KMS-11 (cell line): ENCODE measurements at regions not wholly inside any gene's neighbourhood (a gene's known extent, or its start where the extent isn't known, plus 50 kb on each side); places are given as distances from the start of the nearest gene placed in this dataset.

ENCODE experiments used
- H2AFZ ChIP-seq: fragments of 200-600 bp; sonication (generic); 2 replicates; pipeline ENCODE4 v1.6.1; 2016; ENCODE audit warnings: antibody characterized with exemption, mixed run types, low read depth
- H3K27ac ChIP-seq: fragments of 200-600 bp; sonication (generic); 2 replicates; pipeline ENCODE4 v1.6.1; 2016; ENCODE audit warnings: mild to moderate bottlenecking, mixed run types
- H3K27me3 ChIP-seq: fragments of 200-600 bp; sonication (generic); 2 replicates; pipeline ENCODE4 v1.6.1; 2017; ENCODE audit warnings: mild to moderate bottlenecking, low read depth, mixed run types, moderate library complexity; ENCODE audit not compliant: insufficient read depth
- H3K36me3 ChIP-seq: fragments of 200-600 bp; sonication (generic); 2 replicates; pipeline ENCODE4 v1.6.1; 2017; ENCODE audit warnings: mild to moderate bottlenecking, mixed run types; ENCODE audit not compliant: insufficient read depth
- H3K4me1 ChIP-seq: fragments of 200-600 bp; sonication (generic); 2 replicates; pipeline ENCODE4 v1.6.1; 2016; ENCODE audit warnings: mild to moderate bottlenecking, low read depth, mixed run types; ENCODE audit not compliant: poor library complexity, severe bottlenecking
- H3K4me2 ChIP-seq: fragments of 200-600 bp; sonication (generic); 2 replicates; pipeline ENCODE4 v1.7.0; 2016; ENCODE audit warnings: mild to moderate bottlenecking, mixed run types
- H3K4me3 ChIP-seq: fragments of 200-600 bp; sonication (generic); IDR thresholded peaks from 2 replicates; pipeline ENCODE4 v1.6.1; 2017; ENCODE audit warnings: low read depth, low read length, mixed read lengths; ENCODE audit not compliant: insufficient read depth
- H3K79me2 ChIP-seq: fragments of 200-600 bp; sonication (generic); 2 replicates; pipeline ENCODE4 v1.6.1; 2016; ENCODE audit warnings: low read depth, mixed run types; ENCODE audit not compliant: insufficient read depth
- H3K9ac ChIP-seq: fragments of 200-600 bp; sonication (generic); 2 replicates; pipeline ENCODE4 v1.6.1; 2016; ENCODE audit warnings: mild to moderate bottlenecking, mixed run types
- H4K20me1 ChIP-seq: fragments of 200-600 bp; sonication (generic); 2 replicates; pipeline ENCODE4 v1.6.1; 2016; ENCODE audit warnings: mild to moderate bottlenecking, mixed run types; ENCODE audit not compliant: insufficient read depth
- CTCF ChIP-seq: fragments of 200-600 bp; sonication (generic); conservative IDR thresholded peaks from 2 replicates; pipeline ENCODE4 v1.6.1; 2017; ENCODE audit warnings: low read depth, mild to moderate bottlenecking, antibody characterized with exemption, low read length, moderate library complexity, mixed read lengths

DNA sequence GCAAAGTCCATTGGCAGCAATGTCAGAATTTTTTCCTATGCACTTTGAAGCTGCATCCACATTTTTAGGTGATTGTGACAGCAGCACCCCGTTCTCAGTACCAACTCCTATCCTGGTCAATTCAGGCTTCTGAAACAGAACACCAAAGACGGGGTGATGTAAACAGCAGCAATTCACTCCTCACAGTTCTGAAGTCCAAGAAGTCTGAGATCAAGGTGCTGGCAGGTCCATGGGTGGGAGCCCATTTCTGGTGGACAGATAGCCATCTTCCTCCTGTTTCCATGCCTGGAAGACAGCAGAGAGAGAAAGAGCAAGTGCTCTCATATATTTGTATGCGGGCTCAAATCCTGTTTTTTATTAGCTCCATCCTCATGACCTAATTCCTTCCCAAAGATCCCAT is 471.2 kb downstream of the BRD1 start:
- no peak overlapping the region for H3K4me2 ChIP-seq
- no peak overlapping the region for H3K27ac ChIP-seq
- H3K79me2 ChIP-seq = no peaks in the 10 kb centered on the region
- no peak overlapping the region for H3K9ac ChIP-seq
- peaks cover 13% of the 10 kb centered on the region; the same call in 1 of the 2 replicates for H3K27me3 ChIP-seq
- H4K20me1 ChIP-seq = no peaks in the 10 kb centered on the region
- H3K36me3 ChIP-seq = no peaks in the 10 kb centered on the region
- no peak for TF ChIP-seq CTCF
- no peaks in the 10 kb centered on the region for H3K4me1 ChIP-seq
- no peak overlapping the region for H3K4me3 ChIP-seq
- no peak overlapping the region for H2AFZ ChIP-seq

DNA sequence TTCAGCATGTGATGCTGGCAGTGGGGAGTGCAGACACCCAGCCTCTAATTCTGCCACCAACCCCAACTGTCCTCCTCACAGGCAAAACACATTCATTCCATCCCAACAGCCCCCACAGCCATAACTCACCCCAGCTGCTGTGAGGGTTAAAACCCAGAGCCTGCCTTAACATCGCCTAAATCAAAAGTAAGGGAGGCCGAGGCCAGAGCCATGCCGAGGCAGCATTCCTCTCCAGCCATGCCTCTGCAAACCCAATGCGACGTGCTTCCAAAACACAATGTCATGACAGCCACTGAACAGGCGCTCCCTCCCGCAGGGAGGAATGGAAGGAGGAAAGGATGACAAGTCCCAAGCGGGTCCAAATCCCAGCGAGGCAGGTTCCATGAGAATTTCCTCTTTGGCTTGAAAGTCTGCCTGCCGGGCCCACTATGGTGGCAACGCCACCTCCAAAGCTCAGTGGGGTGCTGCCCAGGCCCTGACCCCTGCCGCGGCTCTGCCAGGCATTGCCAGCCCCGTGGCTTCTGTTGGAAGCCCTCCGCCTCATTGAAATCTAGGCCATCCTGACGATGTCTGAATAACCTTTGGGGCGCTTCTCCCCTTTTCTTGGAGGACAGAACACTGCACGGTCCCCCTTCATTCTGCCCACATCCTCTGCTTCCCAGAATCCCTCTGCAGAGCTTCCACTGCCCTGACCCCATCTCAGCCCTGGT is 472.3 kb downstream of the BRD1 start:
- H2AFZ ChIP-seq = no peak overlapping the region
- TF ChIP-seq CTCF = no peak
- H3K9ac ChIP-seq = no peak overlapping the region
- no peaks in the 10 kb centered on the region for H3K4me1 ChIP-seq
- peaks cover 21% of the 10 kb centered on the region; the same call in 1 of the 2 replicates for H3K27me3 ChIP-seq
- no peak overlapping the region for H3K27ac ChIP-seq
- no peaks in the 10 kb centered on the region for H3K36me3 ChIP-seq
- H3K4me3 ChIP-seq = no peak overlapping the region
- H4K20me1 ChIP-seq = no peaks in the 10 kb centered on the region
- no peak overlapping the region for H3K4me2 ChIP-seq
- H3K79me2 ChIP-seq = no peaks in the 10 kb centered on the region

DNA sequence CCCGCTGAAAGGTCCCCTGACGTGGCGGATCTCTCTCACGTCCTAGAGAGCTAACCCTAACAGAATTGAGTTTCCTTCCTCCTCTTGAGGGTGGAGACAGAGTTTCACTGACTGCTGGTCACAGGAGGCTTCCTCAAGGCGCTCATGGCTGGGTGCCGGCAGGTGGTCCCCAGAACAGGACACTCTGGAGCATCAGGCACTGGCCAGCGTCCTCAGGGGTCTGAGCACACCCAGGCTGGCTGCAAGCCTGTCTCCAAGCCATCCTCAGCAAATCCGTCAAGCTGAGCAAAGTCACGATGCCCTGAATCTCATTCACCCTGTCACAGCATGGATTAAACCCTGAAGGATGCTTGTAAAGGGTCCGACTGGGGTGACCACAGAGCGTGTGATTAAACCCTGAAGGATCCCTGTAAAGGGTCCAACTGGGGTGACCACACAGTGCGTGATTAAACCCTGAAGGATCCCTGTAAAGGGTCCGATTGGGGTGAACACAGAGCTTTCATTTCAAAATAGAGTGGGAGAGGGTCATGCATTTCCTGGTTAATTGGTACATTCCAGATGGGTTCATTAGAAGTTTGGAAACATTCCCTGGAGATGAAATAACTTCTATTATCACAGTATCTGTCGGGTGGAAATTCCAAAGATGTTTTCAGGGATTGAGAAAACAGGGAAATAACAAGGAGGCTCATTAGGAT is 473.0 kb downstream of the BRD1 start:
- no peak for TF ChIP-seq CTCF
- H3K9ac ChIP-seq = no peak overlapping the region
- H3K4me3 ChIP-seq = no peak overlapping the region
- H2AFZ ChIP-seq = no peak overlapping the region
- H3K27me3 ChIP-seq = peaks cover 21% of the 10 kb centered on the region; the same call in 1 of the 2 replicates
- H3K79me2 ChIP-seq = no peaks in the 10 kb centered on the region
- H3K36me3 ChIP-seq = no peaks in the 10 kb centered on the region
- H3K27ac ChIP-seq = no peak overlapping the region
- H3K4me2 ChIP-seq = no peak overlapping the region
- H3K4me1 ChIP-seq = no peaks in the 10 kb centered on the region
- no peaks in the 10 kb centered on the region for H4K20me1 ChIP-seq

DNA sequence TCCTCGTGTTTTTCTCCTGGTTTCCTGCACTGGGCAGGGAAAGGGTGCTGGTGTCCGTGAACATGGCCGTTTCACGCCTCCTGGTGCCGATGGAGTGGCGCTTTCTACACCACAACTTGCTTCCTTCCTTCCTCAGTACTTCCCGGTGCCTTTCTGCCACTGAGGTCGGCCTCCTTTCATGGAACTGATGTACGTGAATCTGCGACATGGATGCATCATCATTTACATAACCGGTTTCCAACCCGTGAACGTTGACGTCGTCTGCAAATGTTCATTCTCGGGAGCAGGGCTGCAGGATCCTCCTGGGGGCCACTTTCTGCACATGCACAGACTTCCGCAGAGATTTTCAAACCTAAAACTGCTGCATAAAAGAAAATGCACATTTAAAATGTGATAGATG is 474.4 kb downstream of the BRD1 start:
- Histone ChIP-seq H3K36me3 (no peaks in the 10 kb centered on the region), H3K4me2 (no peak overlapping the region), H3K27me3 (peaks cover 21% of the 10 kb centered on the region; the same call in 1 of the 2 replicates), H3K9ac (no peak overlapping the region), H3K79me2 (no peaks in the 10 kb centered on the region), H2AFZ (no peak overlapping the region), H4K20me1 (no peaks in the 10 kb centered on the region), H3K4me1 (no peaks in the 10 kb centered on the region), H3K27ac (no peak overlapping the region), H3K4me3 (no peak overlapping the region)
- TF ChIP-seq CTCF = no peak
